Large intestine (tissue), 3 donors: ENCODE measurements at regions not wholly inside any gene's neighbourhood (a gene's known extent, or its start where the extent isn't known, plus 50 kb on each side); places are given as distances from the start of the nearest gene placed in this dataset.
A peak's percentile ranks its signal among the peaks of the same experiment; 100 is the strongest.

Experiments
- DNase-seq, 2 donors: peaks; one replicate each; pipeline versions ENCODE4 v3.0.0 to v3.0.0-alpha.2; 2013
- H3K27ac ChIP-seq: one replicate; pipeline ENCODE4 v1.5.1; 2013; ENCODE audit warnings: low read length
- H3K27me3 ChIP-seq: 2 replicates; pipeline ENCODE4 v1.6.1; 2013; ENCODE audit warnings: low read length; ENCODE audit not compliant: control insufficient read depth, insufficient read depth
- H3K36me3 ChIP-seq: 2 replicates; pipeline ENCODE4 v1.6.1; 2013; ENCODE audit warnings: low read length; ENCODE audit not compliant: control insufficient read depth, insufficient read depth
- H3K4me1 ChIP-seq: one replicate; pipeline ENCODE4 v1.6.1; 2013; ENCODE audit warnings: low read length; ENCODE audit not compliant: control insufficient read depth, insufficient read depth
- H3K4me3 ChIP-seq: one replicate; pipeline ENCODE4 v1.5.1; 2013; ENCODE audit warnings: low read length
- H3K9me3 ChIP-seq: one replicate; pipeline ENCODE4 v1.6.1; 2013; ENCODE audit warnings: mild to moderate bottlenecking, low read depth, low read length, moderate library complexity; ENCODE audit not compliant: control insufficient read depth
- WGBS: methylation state at CpG from one replicate; pipeline ENCODE4 v1.1.5; 2013; ENCODE audit warnings: low lambda C conversion rate; ENCODE audit not compliant: insufficient coverage; 5-methylcytosine and 5-hydroxymethylcytosine counted together

GRCh38 chr10:49243610-49244283, 55.2 kb upstream of the C10orf71 start:
- 45% methylated on average over 5 of the region's 6 CpGs for WGBS
- no peak overlapping the region for H3K4me3 ChIP-seq
- H3K27ac ChIP-seq = no peak overlapping the region
- no peaks in the 10 kb centered on the region for H3K4me1 ChIP-seq
- no peak for DNase-seq
- H3K9me3 ChIP-seq = no peaks in the 10 kb centered on the region
- no peaks in the 10 kb centered on the region for H3K36me3 ChIP-seq
- H3K27me3 ChIP-seq = no peaks in the 10 kb centered on the region

DNA sequence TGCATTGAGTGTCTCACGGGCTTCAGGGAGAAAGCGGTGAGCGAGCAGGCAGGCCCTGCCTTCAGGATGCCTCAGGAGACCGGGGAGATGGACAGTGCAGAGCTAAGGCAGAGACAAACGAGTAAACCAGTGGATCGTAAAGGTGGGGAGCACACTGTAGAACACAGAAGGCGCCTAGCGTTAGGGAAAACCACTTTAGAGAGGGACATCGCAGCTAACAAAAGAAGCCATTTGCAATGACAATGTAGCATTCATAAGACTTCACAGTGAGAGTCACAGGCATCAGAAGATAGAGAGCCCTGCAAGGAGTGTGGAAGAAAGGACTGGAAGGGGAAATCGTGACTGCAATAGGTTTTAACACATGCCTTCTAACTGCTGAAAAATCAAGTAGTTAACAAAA, 54.9 kb upstream of the TMEM273 start:
- no peak for DNase-seq
- Histone ChIP-seq H3K27me3 (no peaks in the 10 kb centered on the region), H3K36me3 (no peaks in the 10 kb centered on the region), H3K9me3 (no peaks in the 10 kb centered on the region), H3K4me3 (no peak overlapping the region), H3K27ac (no peak overlapping the region), H3K4me1 (no peaks in the 10 kb centered on the region)
- 59% methylated on average over 6 of the region's 10 CpGs for WGBS

DNA sequence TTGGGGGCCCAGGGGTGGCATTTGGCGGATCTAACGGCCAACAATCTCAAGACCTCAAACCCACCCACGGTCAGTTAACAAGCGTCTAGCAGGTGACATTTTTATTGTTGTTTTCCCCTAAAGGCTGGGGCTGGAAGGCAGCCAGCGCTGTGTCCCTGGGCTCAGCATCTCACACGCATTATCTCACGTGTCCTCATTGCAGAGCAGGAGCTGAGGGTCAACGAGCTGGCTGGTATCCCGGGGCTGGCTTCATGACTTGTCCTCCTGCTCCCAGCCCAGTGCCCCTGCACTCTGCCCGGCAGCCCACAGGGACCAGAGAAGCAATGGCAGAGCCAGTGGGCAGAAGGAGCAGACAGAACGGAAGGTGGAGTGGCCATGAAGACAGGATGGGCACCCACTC, 54.4 kb upstream of the TMEM273 start:
- Histone ChIP-seq H3K27ac (no peak overlapping the region), H3K9me3 (no peaks in the 10 kb centered on the region), H3K27me3 (no peaks in the 10 kb centered on the region), H3K4me1 (no peaks in the 10 kb centered on the region), H3K36me3 (no peaks in the 10 kb centered on the region), H3K4me3 (no peak overlapping the region)
- no peak for DNase-seq
- WGBS = no CpG with 5 or more reads among the region's 11 CpGs

DNA sequence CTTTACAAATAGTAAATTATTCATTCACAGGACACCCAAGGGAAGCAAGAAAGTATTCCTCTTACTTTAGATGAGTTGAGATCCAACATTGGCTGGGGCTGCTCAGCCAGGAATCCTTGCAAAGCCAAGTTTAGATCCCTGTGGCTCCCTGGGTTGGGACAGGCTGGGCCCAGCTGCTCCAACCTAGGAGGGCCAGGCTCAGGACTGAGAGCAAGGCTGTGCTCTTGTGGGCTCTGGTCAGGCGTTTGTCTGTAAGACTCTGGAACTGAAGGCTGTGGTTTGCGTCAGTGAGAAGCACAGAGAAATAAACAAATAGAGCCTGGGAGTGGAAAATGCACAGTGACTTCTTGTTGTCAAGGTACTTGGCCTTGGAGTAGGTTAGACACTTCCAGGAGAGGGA, 53.2 kb upstream of the TMEM273 start:
- no peaks in the 10 kb centered on the region for H3K36me3 ChIP-seq
- peak in 1 of 2 donors; percentile 12 for DNase-seq

DNA sequence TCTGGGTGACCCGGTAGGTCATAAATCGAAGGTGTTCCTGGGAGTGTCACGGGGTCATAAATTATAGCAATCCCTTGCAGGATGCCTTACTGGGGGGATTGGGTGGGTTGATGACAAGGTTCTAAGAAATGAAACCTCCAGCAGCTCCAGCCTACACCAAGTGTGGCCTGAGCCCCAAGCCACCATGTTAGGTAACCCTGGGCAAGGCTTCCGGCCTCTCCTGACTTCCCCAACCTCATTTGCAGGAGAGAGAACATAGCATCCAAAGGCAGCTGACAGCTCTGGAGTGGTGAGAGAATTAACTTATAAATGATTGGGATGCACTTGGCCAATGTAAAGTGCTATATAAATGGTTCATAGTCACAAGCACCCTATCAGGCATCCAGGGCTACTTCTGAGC, 52.8 kb upstream of the TMEM273 start:
- H3K9me3 ChIP-seq = no peaks in the 10 kb centered on the region
- H3K4me1 ChIP-seq = no peaks in the 10 kb centered on the region
- H3K4me3 ChIP-seq = no peak overlapping the region
- H3K27me3 ChIP-seq = no peaks in the 10 kb centered on the region
- H3K36me3 ChIP-seq = no peaks in the 10 kb centered on the region
- no peak for DNase-seq
- WGBS = no CpG with 5 or more reads among the region's 4 CpGs
- H3K27ac ChIP-seq = no peak overlapping the region

More for the DNA sequence above, 53.2 kb upstream of the TMEM273 start:
- Histone ChIP-seq H3K27ac (no peak overlapping the region), H3K9me3 (no peaks in the 10 kb centered on the region), H3K4me1 (no peaks in the 10 kb centered on the region), H3K4me3 (no peak overlapping the region), H3K27me3 (no peaks in the 10 kb centered on the region)
- no CpG with 5 or more reads among the region's 2 CpGs for WGBS
